ENCODE measurements at regions not wholly inside any gene's neighbourhood (a gene's known extent, or its start where the extent isn't known, plus 50 kb on each side); places are given as distances from the start of the nearest gene placed in this dataset.
A peak's percentile ranks its signal among the peaks of the same experiment; 100 is the strongest.
"Not testable (repeated sequence)": the region's sequence is repeated elsewhere in the genome, so short reads cannot be mapped to it uniquely, and the experiment has no call there.

GRCh38 chr4:128456171-128456570 is 168.6 kb upstream of the PGRMC2 start:
- DNase-seq (ENCODE audit: low read depth, low spot score) = no peak

GRCh38 chr4:128455480-128455879 is 167.9 kb upstream of the PGRMC2 start:
- no peak for DNase-seq (ENCODE audit: low read depth, low spot score)

GRCh38 chr4:128454881-128455280 is 167.3 kb upstream of the PGRMC2 start:
- no peak for DNase-seq (ENCODE audit: low read depth, low spot score)

GRCh38 chr4:128454281-128454871 is 166.8 kb upstream of the PGRMC2 start:
- DNase-seq (ENCODE audit: low read depth, low spot score) = peak; percentile 75

- DNase-seq (ENCODE audit: low read depth, low spot score) = no peak
Measured at GRCh38 chr4:128452415-128452814, 164.8 kb upstream of the PGRMC2 start.

- no peak for DNase-seq (ENCODE audit: low read depth, low spot score)
Measured at GRCh38 chr4:128451270-128451905, 163.8 kb upstream of the PGRMC2 start.

- DNase-seq (ENCODE audit: low read depth, low spot score) = no peak
Measured at GRCh38 chr4:128450326-128451120, 162.9 kb upstream of the PGRMC2 start.

- no peak for DNase-seq (ENCODE audit: low read depth, low spot score)
Measured at GRCh38 chr4:128449251-128449650, 161.6 kb upstream of the PGRMC2 start.

- DNase-seq (ENCODE audit: low read depth, low spot score) = no peak
Measured at GRCh38 chr4:128444544-128445302, 157.1 kb upstream of the PGRMC2 start.

GRCh38 chr4:128440923-128441322 is 153.3 kb upstream of the PGRMC2 start:
- no peak for DNase-seq (ENCODE audit: low read depth, low spot score)

- DNase-seq (ENCODE audit: low read depth, low spot score) = not testable (repeated sequence)
Measured at GRCh38 chr4:128437023-128437422, 149.4 kb upstream of the PGRMC2 start.

- not testable (repeated sequence) for DNase-seq (ENCODE audit: low read depth, low spot score)
Measured at GRCh38 chr4:128429023-128429613, 141.5 kb upstream of the PGRMC2 start.

- no peak for DNase-seq (ENCODE audit: low read depth, low spot score)
Measured at GRCh38 chr4:128428397-128428796, 140.8 kb upstream of the PGRMC2 start.

GRCh38 chr4:128427832-128428366 is 140.3 kb upstream of the PGRMC2 start:
- peak; percentile 24 for DNase-seq (ENCODE audit: low read depth, low spot score)

- DNase-seq (ENCODE audit: low read depth, low spot score) = no peak
Measured at GRCh38 chr4:128424527-128425497, 137.2 kb upstream of the PGRMC2 start.

GRCh38 chr4:128422296-128422695 is 134.7 kb upstream of the PGRMC2 start:
- DNase-seq (ENCODE audit: low read depth, low spot score) = not testable (repeated sequence)

GRCh38 chr4:128416921-128417320 is 129.3 kb upstream of the PGRMC2 start:
- DNase-seq (ENCODE audit: low read depth, low spot score) = no peak

- no peak for DNase-seq (ENCODE audit: low read depth, low spot score)
Measured at GRCh38 chr4:128410037-128410436, 122.4 kb upstream of the PGRMC2 start.

- DNase-seq (ENCODE audit: low read depth, low spot score) = no peak
Measured at GRCh38 chr4:128403586-128403985, 116.0 kb upstream of the PGRMC2 start.

GRCh38 chr4:128394778-128395177 is 107.2 kb upstream of the PGRMC2 start:
- DNase-seq (ENCODE audit: low read depth, low spot score) = no peak

Data from pulmonary artery endothelial cell (primary cell).